ENCODE measurements at regions not wholly inside any gene's neighbourhood (a gene's known extent, or its start where the extent isn't known, plus 50 kb on each side); places are given as distances from the start of the nearest gene placed in this dataset.

GRCh38 chr1:195849180-195849579 is 759.1 kb downstream of the KCNT2 start:
- no peak for TF ChIP-seq CTCF (conservative IDR thresholded peaks at IDR 0.05)
- TF ChIP-seq EZH2 (IDR thresholded peaks at IDR 0.05; ENCODE audit: low read depth) = no peak

Data from PC-9 (cell line).